ENCODE measurements at regions not wholly inside any gene's neighbourhood (a gene's known extent, or its start where the extent isn't known, plus 50 kb on each side); places are given as distances from the start of the nearest gene placed in this dataset.

GRCh38 chr5:97559827-97560598, 377.0 kb upstream of the RIOK2 start:
- no peak for DNase-seq (ENCODE audit: low read depth)
- no peak for TF ChIP-seq CTCF (conservative IDR thresholded peaks at IDR 0.05; ENCODE audit: low read depth, low read length)
- H3K4me3 ChIP-seq (ENCODE audit: low read depth, low read length): no peak overlapping the region

GRCh38 chr5:97560599-97560993, 377.5 kb upstream of the RIOK2 start:
- no peak for DNase-seq (ENCODE audit: low read depth)
- TF ChIP-seq CTCF (conservative IDR thresholded peaks at IDR 0.05; ENCODE audit: low read depth, low read length): no peak
- no peak overlapping the region for H3K4me3 ChIP-seq (ENCODE audit: low read depth, low read length)

- DNase-seq (ENCODE audit: low read depth): no peak
- TF ChIP-seq CTCF (conservative IDR thresholded peaks at IDR 0.05; ENCODE audit: low read depth, low read length): no peak
Measured at GRCh38 chr5:97563050-97563657, 380.1 kb upstream of the RIOK2 start.

GRCh38 chr5:97568382-97568781, 385.3 kb upstream of the RIOK2 start:
- H3K4me3 ChIP-seq (ENCODE audit: low read depth, low read length): no peak overlapping the region
- no peak for DNase-seq (ENCODE audit: low read depth)
- TF ChIP-seq CTCF (conservative IDR thresholded peaks at IDR 0.05; ENCODE audit: low read depth, low read length): no peak

More at GRCh38 chr5:97563050-97563657, 380.1 kb upstream of the RIOK2 start:
- no peak overlapping the region for H3K4me3 ChIP-seq (ENCODE audit: low read depth, low read length)

- no peak for DNase-seq (ENCODE audit: low read depth)
- no peak for TF ChIP-seq CTCF (conservative IDR thresholded peaks at IDR 0.05; ENCODE audit: low read depth, low read length)
Measured at GRCh38 chr5:97570242-97570641, 387.2 kb upstream of the RIOK2 start.

GRCh38 chr5:97575322-97575721, 392.3 kb upstream of the RIOK2 start:
- H3K4me3 ChIP-seq (ENCODE audit: low read depth, low read length): no peak overlapping the region
- TF ChIP-seq CTCF (conservative IDR thresholded peaks at IDR 0.05; ENCODE audit: low read depth, low read length): no peak
- DNase-seq (ENCODE audit: low read depth): no peak

More at GRCh38 chr5:97570242-97570641, 387.2 kb upstream of the RIOK2 start:
- H3K4me3 ChIP-seq (ENCODE audit: low read depth, low read length): no peak overlapping the region
